K562 (cell line): ENCODE measurements at regions not wholly inside any gene's neighbourhood (a gene's known extent, or its start where the extent isn't known, plus 50 kb on each side); places are given as distances from the start of the nearest gene placed in this dataset.

Experiments used
- ATAC-seq: fragments of 200-7000 bp; cut with Tn5 transposase; 3 replicates; pipeline ENCODE4 v1.9.1; 2020; ENCODE audit warnings: moderate library complexity
- BruUV-seq: library from RNA; stranded (reverse); fragments of 400-500 nt; replicated peaks from 2 replicates; lab custom pipeline; 2021; lab: Mats Ljungman, UMichigan
- CTCF ChIA-PET: fragments of 300-600 bp; formaldehyde crosslinking; extraction: SDS; loops from one replicate; lab custom pipeline; 2021; ENCODE audit warnings: low intra/inter-chr PET ratio; lab: Yijun Ruan, JAX
- POLR2A ChIA-PET: fragments of 300-600, 350-650 bp; sonication (Branson Sonifier 250); formaldehyde crosslinking; extraction: SDS; loops from one replicate; lab custom pipeline; 2021; ENCODE audit warnings: antibody characterized with exemption, inconsistent platforms; lab: Yijun Ruan, JAX
- DNase-seq, 4 experiments: peaks; one replicate each; pipeline versions ENCODE4 v3.0.0 to v3.0.0-alpha.2; 2011 to 2018; ENCODE audit warnings: low spot score in 3 of 4, mixed read lengths in 3 of 4; ENCODE audit errors: extremely low read depth in 1 of 4
- FAIRE-seq: peaks from 2 replicates; lab custom pipeline; 2011; peaks lifted over from hg19 to GRCh38; lab: Jason Lieb, UNC
- H2AFZ ChIP-seq: 2 replicates; pipeline ENCODE4 v1.6.0; 2011; ENCODE audit warnings: low read depth, low read length, control low read depth, inconsistent platforms
- H3K27ac ChIP-seq: fragments of 200-600 bp; 3 replicates; pipeline ENCODE4 v1.8.0; 2011; ENCODE audit warnings: low read depth, mild to moderate bottlenecking, control low read depth, inconsistent platforms, low read length, moderate library complexity, mixed read lengths; ENCODE audit errors: extremely low read depth
- H3K27me3 ChIP-seq, 2 experiments: fragments of 300-600 bp in 1 of 2; 2 replicates in 1 of 2; 3 replicates in 1 of 2; pipeline versions ENCODE4 v1.6.0 to v1.8.0; 2011; ENCODE audit warnings: inconsistent platforms in 2 of 2, low read length in 2 of 2, mild to moderate bottlenecking in 1 of 2, mixed read lengths in 1 of 2, moderate library complexity in 1 of 2; ENCODE audit not compliant: control insufficient read depth in 2 of 2, insufficient read depth in 2 of 2
- H3K36me3 ChIP-seq: fragments of 300-600 bp; 3 replicates; pipeline ENCODE4 v1.8.0; 2011; ENCODE audit warnings: mild to moderate bottlenecking, low read length, inconsistent platforms; ENCODE audit not compliant: control insufficient read depth, insufficient read depth
- H3K4me1 ChIP-seq, 2 experiments: fragments of 200-600 bp in 1 of 2; replicated peaks in 1 of 2; 2 replicates in 1 of 2; 3 replicates in 1 of 2; pipeline versions ENCODE4 v1.5.1 to v1.8.0; 2011; ENCODE audit warnings: inconsistent platforms in 2 of 2, low read length in 2 of 2, mild to moderate bottlenecking in 1 of 2, mixed read lengths in 1 of 2, moderate library complexity in 1 of 2; ENCODE audit not compliant: control insufficient read depth in 2 of 2, insufficient read depth in 2 of 2
- H3K4me2 ChIP-seq: 2 replicates; pipeline ENCODE4 v1.6.1; 2011; ENCODE audit warnings: low read length, control low read depth, inconsistent platforms, mixed read lengths; ENCODE audit not compliant: insufficient read depth
- H3K4me3 ChIP-seq: fragments of 200-600 bp; sonication (generic), shearing (Covaris generic); 2 replicates; pipeline ENCODE4 v1.5.1; 2016; ENCODE audit warnings: control low read depth, inconsistent platforms
- H3K79me2 ChIP-seq: fragments of 200-600 bp; 3 replicates; pipeline ENCODE4 v1.8.0; 2011; ENCODE audit warnings: low read length, inconsistent platforms; ENCODE audit not compliant: control insufficient read depth, insufficient read depth
- H3K9ac ChIP-seq, 2 experiments: 2 replicates each; pipeline versions ENCODE4 v1.6.0 to v1.6.1; 2011; ENCODE audit warnings: low read depth in 2 of 2, low read length in 2 of 2, control low read depth in 1 of 2, inconsistent platforms in 1 of 2, mild to moderate bottlenecking in 1 of 2, mixed read lengths in 1 of 2; ENCODE audit not compliant: insufficient read depth in 1 of 2
- H3K9me1 ChIP-seq: one replicate; pipeline ENCODE4 v1.6.0; 2011; ENCODE audit warnings: inconsistent platforms, mild to moderate bottlenecking, low read length, moderate library complexity; ENCODE audit not compliant: control insufficient read depth, insufficient read depth
- H3K9me3 ChIP-seq: replicated peaks from 2 replicates; pipeline ENCODE4 v1.5.1; 2011; ENCODE audit warnings: low read depth, low read length, inconsistent platforms; ENCODE audit not compliant: control insufficient read depth, insufficient read depth
- H4K20me1 ChIP-seq: replicated peaks from 2 replicates; pipeline ENCODE4 v1.6.1; 2011; ENCODE audit warnings: low read length, inconsistent platforms, mixed read lengths; ENCODE audit not compliant: control insufficient read depth, insufficient read depth
- CCNT2 ChIP-seq: IDR thresholded peaks from 2 replicates; pipeline ENCODE4 v1.6.1; 2011; ENCODE audit warnings: borderline replicate concordance, low read depth, mild to moderate bottlenecking, moderate library complexity, mixed read lengths, low read length; ENCODE audit not compliant: insufficient read length; ENCODE audit errors: extremely low read depth
- CREB5 ChIP-seq: fragments of 250-450 bp; sonication (Bioruptor Pico); IDR thresholded peaks from 2 replicates; pipeline ENCODE4 v1.5.0; 2020; ENCODE audit warnings: mild to moderate bottlenecking
- KDM1A ChIP-seq, 2 experiments: fragments of 450-650 bp; IDR thresholded peaks; 2 replicates each; pipeline ENCODE4 v1.6.1; 2016; ENCODE audit warnings: mild to moderate bottlenecking in 2 of 2
- MXI1 ChIP-seq: IDR thresholded peaks from 2 replicates; pipeline ENCODE4 v1.6.1; 2011; ENCODE audit warnings: low read depth, mild to moderate bottlenecking, improper control_type of control experiment, low read length
- RBM15 ChIP-seq: fragments of 200-400 bp; formaldehyde crosslinking; IDR thresholded peaks from 2 replicates; pipeline ENCODE4 v1.6.1; 2018; ENCODE audit warnings: mild to moderate bottlenecking, low read length, moderate library complexity; ENCODE audit not compliant: insufficient read depth
- RFX1 ChIP-seq: fragments of 450-650 bp; IDR thresholded peaks from 2 replicates; pipeline ENCODE4 v1.6.1; 2016; ENCODE audit warnings: mild to moderate bottlenecking, moderate library complexity
- SMARCE1 ChIP-seq: fragments of 450-650 bp; IDR thresholded peaks from 2 replicates; pipeline ENCODE4 v1.7.1; 2016; ENCODE audit warnings: mild to moderate bottlenecking
- ZFP1 ChIP-seq: fragments of 450-650 bp; formaldehyde crosslinking; IDR thresholded peaks from 2 replicates; pipeline ENCODE4 v1.4.0; 2020; ENCODE audit warnings: mild to moderate bottlenecking, mixed read lengths
- ZMIZ1 ChIP-seq, 2 experiments: fragments of 150-350 bp in 1 of 2; IDR thresholded peaks; 2 replicates each; pipeline ENCODE4 v1.6.1; 2012 to 2016; ENCODE audit warnings: low read depth in 2 of 2, low read length in 2 of 2, mild to moderate bottlenecking in 1 of 2, moderate library complexity in 1 of 2
- ZNF165 ChIP-seq: fragments of 250-450 bp; sonication (Bioruptor Pico); IDR thresholded peaks from 2 replicates; pipeline ENCODE4 v1.4.0; 2020; ENCODE audit warnings: borderline replicate concordance
- WGBS: fragments of 100-300 bp; shearing (Covaris generic); methylation state at CpG from one replicate; pipeline ENCODE4 v1.1.6; 2016; ENCODE audit warnings: low coverage, mixed read lengths; ENCODE audit not compliant: insufficient coverage; ENCODE audit errors: missing lambda C conversion rate; 5-methylcytosine and 5-hydroxymethylcytosine counted together
- in situ Hi-C: fragments of 300-500 bp; cut with MboI; formaldehyde crosslinking; loops from 4 replicates; pipeline ENCODE4 v1.15.0; 2018; ENCODE audit warnings: inconsistent platforms, mixed read lengths
- intact Hi-C: fragments of 100-400 bp; cut with micrococcal nuclease; formaldehyde crosslinking; loops from 2 replicates; pipeline ENCODE4 v1.14.2; 2022

DNA sequence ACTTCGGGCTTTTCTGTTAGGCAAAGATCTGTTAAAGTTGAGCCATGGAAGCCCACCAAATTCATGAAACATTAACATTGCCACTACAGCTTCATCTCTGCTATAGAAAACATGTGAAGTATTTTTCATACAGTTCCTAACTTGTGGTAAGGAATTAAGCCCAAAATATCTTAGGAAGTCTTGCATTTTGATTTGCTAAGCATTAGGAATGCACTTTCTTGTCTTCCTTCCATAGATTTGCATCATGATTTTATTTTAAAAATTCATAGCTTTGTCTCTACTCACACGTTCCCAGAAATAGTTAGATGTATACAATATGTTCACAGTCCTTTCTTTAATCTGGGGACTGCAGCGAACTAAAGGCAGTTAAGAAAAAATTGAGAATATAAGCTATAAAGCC, 325.6 kb downstream of the CENPW start (continued):
- no peak for TF ChIP-seq CCNT2
- no peak for TF ChIP-seq ZMIZ1 (IDR thresholded peaks at IDR 0.05; ENCODE audit: low read depth in 2 of 2, low read length in 2 of 2)

GRCh38 chr6:126667071-126667470, 327.2 kb downstream of the CENPW start:
- no peaks in the 10 kb centered on the region for H3K4me1 ChIP-seq
- 2% methylated on average over 3 of the region's 3 CpGs for WGBS
- in situ Hi-C loops: no loop called here
- H3K4me3 ChIP-seq: no peak overlapping the region
- no peak overlapping the region for H3K27ac ChIP-seq
- TF ChIP-seq KDM1A (IDR thresholded peaks at IDR 0.05) (no peak), ZNF165 (no peak), SMARCE1 (no peak), ZFP1 (CRISPR knock-in tag) (no peak), CREB5 (CRISPR knock-in tag) (no peak), MXI1 (no peak), RBM15 (no peak), RFX1 (no peak)
- TF ChIP-seq, all 486 proteins: peak for 0
- no peak overlapping the region for H2AFZ ChIP-seq
- H3K9me1 ChIP-seq: no peaks in the 10 kb centered on the region
- H3K4me2 ChIP-seq: no peak overlapping the region
- no peak for DNase-seq
- no peaks in the 10 kb centered on the region for H3K79me2 ChIP-seq
- intact Hi-C loops: no loop called here
- CTCF ChIA-PET: no interaction called here
- no peaks in the 10 kb centered on the region for H4K20me1 ChIP-seq
- H3K9ac ChIP-seq: no peak overlapping the region
- H3K27me3 ChIP-seq: no peaks in the 10 kb centered on the region
- H3K36me3 ChIP-seq: no peaks in the 10 kb centered on the region
- POLR2A ChIA-PET: no interaction called here
- FAIRE-seq: no peak
- no peak for ATAC-seq
- BruUV-seq: no TSS peak
- H3K9me3 ChIP-seq: no peaks in the 10 kb centered on the region
